Panc1 (cell line): ENCODE measurements at regions not wholly inside any gene's neighbourhood (a gene's known extent, or its start where the extent isn't known, plus 50 kb on each side); places are given as distances from the start of the nearest gene placed in this dataset.

ENCODE experiments used
- ATAC-seq: fragments of 200-7000 bp; cut with Tn5 transposase; 2 replicates; pipeline ENCODE4 v1.9.1; 2020; ENCODE audit warnings: mild to moderate bottlenecking, moderate library complexity
- BruUV-seq: library from RNA; stranded (reverse); fragments of 400-500 nt; replicated peaks from 2 replicates; lab custom pipeline; 2021; lab: Mats Ljungman, UMichigan
- CTCF ChIA-PET: fragments of 300-600 bp; sonication (Branson Sonifier 250); formaldehyde crosslinking; loops from one replicate; lab custom pipeline; 2022; ENCODE audit warnings: antibody characterized with exemption; lab: Charles Lee
- POLR2A ChIA-PET: fragments of 300-600 bp; sonication (Branson Sonifier 250); formaldehyde crosslinking; loops from one replicate; lab custom pipeline; 2022; ENCODE audit warnings: antibody characterized with exemption; lab: Charles Lee
- DNase-seq: peaks from one replicate; pipeline ENCODE4 v3.0.0-alpha.2; 2010; ENCODE audit warnings: low read depth, low spot score
- H3K27ac ChIP-seq: 2 replicates; pipeline ENCODE4 v1.5.1; 2011; ENCODE audit warnings: mild to moderate bottlenecking, low read length, inconsistent platforms
- H3K27me3 ChIP-seq: fragments of 200-500 bp; sonication (Bioruptor generic); 2 replicates; pipeline ENCODE4 v1.6.0; 2014; ENCODE audit warnings: low read length, inconsistent platforms; ENCODE audit not compliant: control insufficient read depth, insufficient read depth
- H3K36me3 ChIP-seq: fragments of 200-500 bp; sonication (Bioruptor generic); 2 replicates; pipeline ENCODE4 v1.5.1; 2014; ENCODE audit warnings: inconsistent platforms, mild to moderate bottlenecking, low read length, moderate library complexity; ENCODE audit not compliant: control insufficient read depth, insufficient read depth
- H3K4me1 ChIP-seq: 2 replicates; pipeline ENCODE4 v1.5.1; 2011; ENCODE audit warnings: inconsistent platforms, mild to moderate bottlenecking, low read length, moderate library complexity; ENCODE audit not compliant: control insufficient read depth, insufficient read depth
- H3K4me3 ChIP-seq, 2 experiments: 2 replicates each; pipeline ENCODE4 v1.5.1; 2011 to 2012; ENCODE audit warnings: low read depth in 2 of 2, low read length in 2 of 2, mild to moderate bottlenecking in 2 of 2, inconsistent platforms in 1 of 2, moderate library complexity in 1 of 2
- H3K9me3 ChIP-seq: fragments of 200-500 bp; sonication (Bioruptor generic); 2 replicates; pipeline ENCODE4 v1.5.1; 2014; ENCODE audit warnings: low read depth, mild to moderate bottlenecking, inconsistent platforms, low read length, moderate library complexity; ENCODE audit not compliant: control insufficient read depth, insufficient read depth
- POLR2AphosphoS5 ChIP-seq: IDR thresholded peaks from 2 replicates; pipeline ENCODE4 v1.6.1; 2012; ENCODE audit warnings: mild to moderate bottlenecking, low read depth, low read length, moderate library complexity
- SIN3A ChIP-seq: IDR thresholded peaks from 2 replicates; pipeline ENCODE4 v1.6.1; 2012; ENCODE audit warnings: low read depth, mild to moderate bottlenecking, low read length, moderate library complexity, borderline replicate concordance; ENCODE audit not compliant: insufficient read depth
- TCF7L2 ChIP-seq: IDR thresholded peaks from 2 replicates; pipeline ENCODE4 v1.6.1; 2011; ENCODE audit warnings: mild to moderate bottlenecking, low read depth, low read length, inconsistent platforms
- in situ Hi-C: cut with HindIII; loops from 2 replicates; pipeline ENCODE4 v1.10.0; 2016; ENCODE audit warnings: low sequenced_read_pairs, low pct_unique_long_range_greater_than_20kb
- intact Hi-C: fragments of 100-400 bp; cut with micrococcal nuclease; formaldehyde crosslinking; loops from one replicate; pipeline ENCODE4 v1.10.0; 2022; ENCODE audit not compliant: unreplicated experiment
- TF ChIP-seq, protein P1 (sequence below), 2 experiments: IDR thresholded peaks; 2 replicates each; pipeline ENCODE4 v1.6.1; 2011 to 2012; ENCODE audit warnings: low read depth in 2 of 2, control low read depth in 1 of 2, low read length in 1 of 2, mild to moderate bottlenecking in 1 of 2, moderate library complexity in 1 of 2; ENCODE audit not compliant: insufficient read depth in 1 of 2
- TF ChIP-seq, protein P2 (sequence below): fragments of 450-650 bp; IDR thresholded peaks from 2 replicates; pipeline ENCODE4 v1.5.1; 2017; ENCODE audit warnings: mild to moderate bottlenecking

DNA sequence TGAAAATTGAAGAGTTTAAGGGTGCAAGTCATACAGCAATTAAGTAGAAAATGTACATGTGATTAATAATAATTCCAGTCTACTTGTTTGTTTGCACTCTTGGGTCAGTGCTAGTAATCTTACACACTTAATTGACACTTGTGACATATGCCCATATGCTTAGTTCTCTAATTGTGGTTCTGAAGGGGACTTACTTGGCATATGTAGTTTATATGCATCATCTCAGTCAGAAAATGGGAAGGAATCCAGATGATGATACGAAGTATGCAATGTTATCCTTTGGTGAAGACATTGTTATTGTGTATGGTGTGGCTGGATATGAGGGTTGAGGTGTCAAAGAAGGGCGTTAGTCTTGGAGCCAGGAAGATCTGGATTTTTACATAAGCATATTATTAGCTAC lies 193.5 kb upstream of the HDAC9 start:
- Histone ChIP-seq H3K27me3 (no peaks in the 10 kb centered on the region; the same call in 1 of the 2 replicates), H3K4me3 (no peak overlapping the region), H3K9me3 (no peaks in the 10 kb centered on the region), H3K4me1 (no peaks in the 10 kb centered on the region), H3K36me3 (no peaks in the 10 kb centered on the region), H3K27ac (no peak overlapping the region)
- intact Hi-C loops (no loop called here), in situ Hi-C loops (no loop called here)
- CTCF ChIA-PET = no interaction called here
- DNase-seq = no peak
- ATAC-seq = no peak
- BruUV-seq = no TSS peak
- TF ChIP-seq TCF7L2 = no peak
- TF ChIP-seq, protein P1, sequence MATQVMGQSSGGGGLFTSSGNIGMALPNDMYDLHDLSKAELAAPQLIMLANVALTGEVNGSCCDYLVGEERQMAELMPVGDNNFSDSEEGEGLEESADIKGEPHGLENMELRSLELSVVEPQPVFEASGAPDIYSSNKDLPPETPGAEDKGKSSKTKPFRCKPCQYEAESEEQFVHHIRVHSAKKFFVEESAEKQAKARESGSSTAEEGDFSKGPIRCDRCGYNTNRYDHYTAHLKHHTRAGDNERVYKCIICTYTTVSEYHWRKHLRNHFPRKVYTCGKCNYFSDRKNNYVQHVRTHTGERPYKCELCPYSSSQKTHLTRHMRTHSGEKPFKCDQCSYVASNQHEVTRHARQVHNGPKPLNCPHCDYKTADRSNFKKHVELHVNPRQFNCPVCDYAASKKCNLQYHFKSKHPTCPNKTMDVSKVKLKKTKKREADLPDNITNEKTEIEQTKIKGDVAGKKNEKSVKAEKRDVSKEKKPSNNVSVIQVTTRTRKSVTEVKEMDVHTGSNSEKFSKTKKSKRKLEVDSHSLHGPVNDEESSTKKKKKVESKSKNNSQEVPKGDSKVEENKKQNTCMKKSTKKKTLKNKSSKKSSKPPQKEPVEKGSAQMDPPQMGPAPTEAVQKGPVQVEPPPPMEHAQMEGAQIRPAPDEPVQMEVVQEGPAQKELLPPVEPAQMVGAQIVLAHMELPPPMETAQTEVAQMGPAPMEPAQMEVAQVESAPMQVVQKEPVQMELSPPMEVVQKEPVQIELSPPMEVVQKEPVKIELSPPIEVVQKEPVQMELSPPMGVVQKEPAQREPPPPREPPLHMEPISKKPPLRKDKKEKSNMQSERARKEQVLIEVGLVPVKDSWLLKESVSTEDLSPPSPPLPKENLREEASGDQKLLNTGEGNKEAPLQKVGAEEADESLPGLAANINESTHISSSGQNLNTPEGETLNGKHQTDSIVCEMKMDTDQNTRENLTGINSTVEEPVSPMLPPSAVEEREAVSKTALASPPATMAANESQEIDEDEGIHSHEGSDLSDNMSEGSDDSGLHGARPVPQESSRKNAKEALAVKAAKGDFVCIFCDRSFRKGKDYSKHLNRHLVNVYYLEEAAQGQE (IDR thresholded peaks at IDR 0.05; ENCODE audit: insufficient read depth in 1 of 2, low read depth in 2 of 2, low read length in 1 of 2) = no peak
- TF ChIP-seq, protein P2, sequence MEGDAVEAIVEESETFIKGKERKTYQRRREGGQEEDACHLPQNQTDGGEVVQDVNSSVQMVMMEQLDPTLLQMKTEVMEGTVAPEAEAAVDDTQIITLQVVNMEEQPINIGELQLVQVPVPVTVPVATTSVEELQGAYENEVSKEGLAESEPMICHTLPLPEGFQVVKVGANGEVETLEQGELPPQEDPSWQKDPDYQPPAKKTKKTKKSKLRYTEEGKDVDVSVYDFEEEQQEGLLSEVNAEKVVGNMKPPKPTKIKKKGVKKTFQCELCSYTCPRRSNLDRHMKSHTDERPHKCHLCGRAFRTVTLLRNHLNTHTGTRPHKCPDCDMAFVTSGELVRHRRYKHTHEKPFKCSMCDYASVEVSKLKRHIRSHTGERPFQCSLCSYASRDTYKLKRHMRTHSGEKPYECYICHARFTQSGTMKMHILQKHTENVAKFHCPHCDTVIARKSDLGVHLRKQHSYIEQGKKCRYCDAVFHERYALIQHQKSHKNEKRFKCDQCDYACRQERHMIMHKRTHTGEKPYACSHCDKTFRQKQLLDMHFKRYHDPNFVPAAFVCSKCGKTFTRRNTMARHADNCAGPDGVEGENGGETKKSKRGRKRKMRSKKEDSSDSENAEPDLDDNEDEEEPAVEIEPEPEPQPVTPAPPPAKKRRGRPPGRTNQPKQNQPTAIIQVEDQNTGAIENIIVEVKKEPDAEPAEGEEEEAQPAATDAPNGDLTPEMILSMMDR = no peak
- TF ChIP-seq SIN3A = no peak
- TF ChIP-seq POLR2AphosphoS5 = no peak
- POLR2A ChIA-PET = no interaction called here

DNA sequence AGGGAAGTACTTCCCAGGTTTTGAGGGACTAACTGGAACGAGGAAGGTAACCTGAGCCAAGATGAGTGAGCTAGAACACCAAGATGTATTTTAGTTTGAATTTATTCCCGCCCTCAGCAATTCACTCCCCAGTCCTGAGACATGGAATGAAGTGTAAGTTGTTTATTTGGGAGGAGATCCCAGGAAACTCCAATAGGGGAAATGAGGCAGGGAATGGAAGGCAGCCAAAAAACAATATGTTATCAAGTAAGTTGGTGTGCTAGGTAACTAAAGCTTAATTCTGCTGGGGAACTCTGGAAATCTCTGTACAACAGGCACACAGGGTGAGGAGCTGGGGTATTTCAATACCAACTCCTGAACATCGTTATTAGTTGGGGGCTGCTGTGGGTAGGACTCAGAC lies 189.7 kb upstream of the HDAC9 start:
- H3K27ac ChIP-seq = no peak overlapping the region
- no peak for ATAC-seq
- in situ Hi-C loops = no loop called here
- H3K4me1 ChIP-seq = no peaks in the 10 kb centered on the region
- H3K36me3 ChIP-seq = no peaks in the 10 kb centered on the region
- H3K4me3 ChIP-seq = no peak overlapping the region
- no peaks in the 10 kb centered on the region for H3K9me3 ChIP-seq
- no peak for DNase-seq
- intact Hi-C loops = no loop called here
- no TSS peak for BruUV-seq
- H3K27me3 ChIP-seq = no peaks in the 10 kb centered on the region; the same call in 1 of the 2 replicates
- CTCF ChIA-PET = no interaction called here
- POLR2A ChIA-PET = interaction anchor here (0.6 kb wide), 1 partner anchor 573 kb away, joined by 3 read pairs; no protein-coding TSS in a partner anchor
- TF ChIP-seq SIN3A (no peak), TCF7L2 (no peak), POLR2AphosphoS5 (no peak)
- TF ChIP-seq, protein P2 = no peak
- TF ChIP-seq, protein P1 (IDR thresholded peaks at IDR 0.05; ENCODE audit: insufficient read depth in 1 of 2, low read depth in 2 of 2, low read length in 1 of 2) = no peak
